Smooth muscle cell (in vitro differentiated cells): ENCODE measurements at regions not wholly inside any gene's neighbourhood (a gene's known extent, or its start where the extent isn't known, plus 50 kb on each side); places are given as distances from the start of the nearest gene placed in this dataset. TPM values are rescaled to one million over a fixed set of nuclear protein-coding genes. Genes with fewer than 3 reads are reported as not detected.

Source experiments
- DNase-seq: peaks from one replicate; lab custom pipeline; 2025; ENCODE audit not compliant: unreplicated experiment; lab: John Stamatoyannopoulos, UW
- H2AFZ ChIP-seq: fragments of 200-600 bp; sonication (generic); 2 replicates; pipeline ENCODE4 v1.6.0; 2016; ENCODE audit warnings: antibody characterized with exemption, low read depth, mild to moderate bottlenecking
- H3F3A ChIP-seq: fragments of 200-600 bp; sonication (generic); 2 replicates; pipeline ENCODE4 v1.6.0; 2017; ENCODE audit warnings: antibody characterized with exemption, low read depth
- H3K27ac ChIP-seq: fragments of 200-600 bp; sonication (generic); 2 replicates; pipeline ENCODE4 v1.5.1; 2016; ENCODE audit warnings: low read depth, mild to moderate bottlenecking
- H3K27me3 ChIP-seq: fragments of 200-600 bp; sonication (generic); 2 replicates; pipeline ENCODE4 v1.6.1; 2016; ENCODE audit warnings: low read depth, mild to moderate bottlenecking
- H3K36me3 ChIP-seq: fragments of 200-600 bp; sonication (generic); 2 replicates; pipeline ENCODE4 v1.5.1; 2016; ENCODE audit warnings: low read depth
- H3K4me1 ChIP-seq: fragments of 200-600 bp; sonication (generic); 2 replicates; pipeline ENCODE4 v1.5.1; 2016; ENCODE audit warnings: low read depth
- H3K4me2 ChIP-seq: fragments of 200-600 bp; sonication (generic); 2 replicates; pipeline ENCODE4 v1.6.0; 2016; ENCODE audit warnings: mild to moderate bottlenecking
- H3K4me3 ChIP-seq: fragments of 200-600 bp; sonication (generic); 2 replicates; pipeline ENCODE4 v1.5.1; 2016; ENCODE audit warnings: mild to moderate bottlenecking
- H3K79me2 ChIP-seq: fragments of 200-600 bp; sonication (generic); 2 replicates; pipeline ENCODE4 v1.6.0; 2016; ENCODE audit warnings: low read depth, mild to moderate bottlenecking
- H3K9ac ChIP-seq: fragments of 200-600 bp; sonication (generic); 2 replicates; pipeline ENCODE4 v1.6.0; 2016; ENCODE audit warnings: low read depth
- H3K9me3 ChIP-seq: fragments of 200-600 bp; sonication (generic); replicated peaks from 2 replicates; pipeline ENCODE4 v1.5.1; 2016; ENCODE audit warnings: low read depth
- H4K20me1 ChIP-seq: fragments of 200-600 bp; sonication (generic); 2 replicates; pipeline ENCODE4 v1.6.0; 2016; ENCODE audit warnings: low read depth
- CTCF ChIP-seq: fragments of 200-600 bp; sonication (generic); IDR thresholded peaks from 2 replicates; pipeline ENCODE4 v1.5.1; 2017; ENCODE audit warnings: borderline replicate concordance, mild to moderate bottlenecking, antibody characterized with exemption; ENCODE audit not compliant: insufficient read depth, poor library complexity, severe bottlenecking
- WGBS: methylation state at CpG from one replicate; pipeline ENCODE4 v1.1.7; 2016; ENCODE audit warnings: low lambda C conversion rate; 5-methylcytosine and 5-hydroxymethylcytosine counted together
- small RNA-seq: library from RNA; depleted of rRNA; stranded (forward); fragments of <200 nt; gene quantifications from one replicate; pipeline ENCODE3, GENCODE V24; 2014

GRCh38 chr4:36012503-36012902 is 231.8 kb downstream of the ARAP2 start:
- no peak overlapping the region for H3K4me3 ChIP-seq
- H3K9me3 ChIP-seq, result no peaks in the 10 kb centered on the region
- no peak overlapping the region for H3K27ac ChIP-seq
- no peaks in the 10 kb centered on the region for H4K20me1 ChIP-seq
- WGBS, result 89% methylated on average over 3 of the region's 3 CpGs
- no peaks in the 10 kb centered on the region for H3K79me2 ChIP-seq
- H3K36me3 ChIP-seq, result no peaks in the 10 kb centered on the region
- no peak overlapping the region for H3K9ac ChIP-seq
- H3F3A ChIP-seq, result no peaks in the 10 kb centered on the region
- no peak for TF ChIP-seq CTCF
- H3K27me3 ChIP-seq, result no peaks in the 10 kb centered on the region
- H3K4me1 ChIP-seq, result no peaks in the 10 kb centered on the region
- H3K4me2 ChIP-seq, result no peak overlapping the region
- H2AFZ ChIP-seq, result no peak overlapping the region
- DNase-seq, result no peak

GRCh38 chr4:36013206-36013605 is 231.1 kb downstream of the ARAP2 start:
- WGBS, result 84% methylated on average over 5 of the region's 5 CpGs
- Histone ChIP-seq H3F3A (no peaks in the 10 kb centered on the region), H3K9me3 (no peaks in the 10 kb centered on the region), H3K36me3 (no peaks in the 10 kb centered on the region), H3K27ac (no peak overlapping the region), H3K4me1 (no peaks in the 10 kb centered on the region), H3K4me2 (no peak overlapping the region), H3K79me2 (no peaks in the 10 kb centered on the region), H4K20me1 (no peaks in the 10 kb centered on the region), H3K27me3 (no peaks in the 10 kb centered on the region), H2AFZ (no peak overlapping the region), H3K4me3 (no peak overlapping the region), H3K9ac (no peak overlapping the region)
- DNase-seq, result no peak
- no peak for TF ChIP-seq CTCF

Small RNA genes in the stretch of these regions (small RNA-seq; reads per million reads assigned to genes)
- not detected for gene AC097535.2
- not detected for gene RF01210
- gene RNU6-573P, result not detected
